ENCODE measurements at regions not wholly inside any gene's neighbourhood (a gene's known extent, or its start where the extent isn't known, plus 50 kb on each side); places are given as distances from the start of the nearest gene placed in this dataset.

DNA sequence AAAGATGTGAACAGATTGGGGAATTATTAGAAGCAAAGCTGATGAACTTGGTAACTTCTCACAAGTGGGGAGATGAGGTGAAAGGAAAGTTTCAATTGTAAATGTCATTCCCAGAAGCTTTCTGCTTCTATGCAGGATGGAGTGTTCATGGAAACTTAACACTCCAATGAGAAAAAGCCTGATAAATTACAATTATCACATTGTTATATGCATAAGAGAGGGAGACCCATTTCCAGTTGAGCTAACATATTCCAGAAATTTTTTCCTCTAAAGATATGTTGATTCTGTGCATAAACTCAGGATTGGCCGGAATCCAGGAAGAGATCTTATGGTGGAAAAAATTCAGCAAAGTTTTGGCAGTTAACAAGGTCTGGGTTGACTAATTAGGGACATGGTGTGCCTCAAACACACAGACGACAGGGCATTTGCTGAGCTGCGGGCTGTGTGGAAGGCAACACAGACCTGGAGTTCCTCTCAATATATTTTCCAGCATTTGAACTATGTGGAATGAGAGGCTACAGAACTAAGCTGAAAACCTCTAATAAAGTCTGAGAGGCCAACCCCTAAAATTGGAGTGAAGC lies 64.9 kb upstream of the FGF14 start:
- TF ChIP-seq, protein P1, sequence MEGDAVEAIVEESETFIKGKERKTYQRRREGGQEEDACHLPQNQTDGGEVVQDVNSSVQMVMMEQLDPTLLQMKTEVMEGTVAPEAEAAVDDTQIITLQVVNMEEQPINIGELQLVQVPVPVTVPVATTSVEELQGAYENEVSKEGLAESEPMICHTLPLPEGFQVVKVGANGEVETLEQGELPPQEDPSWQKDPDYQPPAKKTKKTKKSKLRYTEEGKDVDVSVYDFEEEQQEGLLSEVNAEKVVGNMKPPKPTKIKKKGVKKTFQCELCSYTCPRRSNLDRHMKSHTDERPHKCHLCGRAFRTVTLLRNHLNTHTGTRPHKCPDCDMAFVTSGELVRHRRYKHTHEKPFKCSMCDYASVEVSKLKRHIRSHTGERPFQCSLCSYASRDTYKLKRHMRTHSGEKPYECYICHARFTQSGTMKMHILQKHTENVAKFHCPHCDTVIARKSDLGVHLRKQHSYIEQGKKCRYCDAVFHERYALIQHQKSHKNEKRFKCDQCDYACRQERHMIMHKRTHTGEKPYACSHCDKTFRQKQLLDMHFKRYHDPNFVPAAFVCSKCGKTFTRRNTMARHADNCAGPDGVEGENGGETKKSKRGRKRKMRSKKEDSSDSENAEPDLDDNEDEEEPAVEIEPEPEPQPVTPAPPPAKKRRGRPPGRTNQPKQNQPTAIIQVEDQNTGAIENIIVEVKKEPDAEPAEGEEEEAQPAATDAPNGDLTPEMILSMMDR (IDR thresholded peaks at IDR 0.05 in 2 of 3, conservative IDR thresholded peaks at IDR 0.05 in 1 of 3; ENCODE audit: insufficient read depth in 2 of 3, low read depth in 1 of 3, low read length in 3 of 3) = no peak
- TF ChIP-seq ZFP36 (IDR thresholded peaks at IDR 0.05; ENCODE audit: low read depth, low read length, partially characterized antibody) = no peak

Data from K562 (cell line).